ENCODE measurements at regions not wholly inside any gene's neighbourhood (a gene's known extent, or its start where the extent isn't known, plus 50 kb on each side); places are given as distances from the start of the nearest gene placed in this dataset.

DNA sequence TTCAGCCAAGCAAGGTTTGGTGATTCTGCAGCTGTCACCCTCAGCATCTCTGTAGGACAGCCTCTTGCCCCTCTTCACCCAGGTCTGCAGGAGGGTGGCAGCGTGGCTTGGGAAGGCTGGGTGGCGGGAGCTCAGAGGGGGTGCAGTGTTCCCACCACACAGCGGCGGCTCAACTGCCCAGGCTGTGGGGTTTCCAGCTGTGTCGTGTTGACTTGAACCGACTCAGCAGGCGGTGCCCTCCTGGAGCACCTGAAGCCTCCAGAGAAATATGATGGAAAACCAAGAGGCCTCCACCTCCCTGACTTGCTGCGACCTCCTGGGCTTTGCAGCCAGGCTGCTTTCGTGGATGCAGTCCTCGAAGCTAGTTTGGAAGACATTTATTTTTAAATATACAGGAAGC lies 68.0 kb upstream of the KLF6 start:
- DNase-seq = no peak

DNA sequence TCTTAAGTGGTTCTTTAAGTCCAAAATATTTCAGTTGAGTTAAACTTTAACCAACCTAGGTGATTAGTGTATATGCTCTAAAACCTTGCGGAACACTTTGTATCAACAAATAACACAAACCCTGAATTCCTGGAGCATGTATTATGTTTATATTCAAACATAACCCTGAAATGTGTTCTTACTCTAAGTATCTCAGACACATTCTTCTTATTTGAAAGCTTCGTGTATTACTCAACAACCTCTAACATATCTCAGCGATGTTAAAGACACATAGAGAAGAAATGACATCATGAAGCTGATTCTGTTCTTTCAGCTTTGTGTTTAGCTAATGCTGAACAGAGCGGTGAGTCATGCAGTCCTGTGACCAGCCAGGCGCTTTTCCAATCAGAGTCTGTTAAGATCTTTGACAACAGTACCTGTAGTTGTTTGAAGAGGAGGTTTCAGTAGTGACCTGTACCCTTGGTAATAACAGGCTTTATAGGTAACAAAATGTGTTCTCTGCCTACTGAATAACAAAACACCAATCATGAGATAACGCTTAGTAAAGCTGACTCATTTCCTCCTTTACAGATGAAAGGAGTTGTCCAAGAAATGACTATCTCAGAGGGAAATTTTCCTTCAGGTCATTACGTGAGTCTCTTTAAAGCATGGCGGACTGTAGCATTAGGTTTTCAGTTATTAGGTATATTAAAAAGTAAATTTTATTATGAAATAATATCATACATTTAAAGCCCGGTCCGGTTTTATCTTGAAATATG lies 67.3 kb upstream of the KLF6 start:
- no peak for DNase-seq

DNA sequence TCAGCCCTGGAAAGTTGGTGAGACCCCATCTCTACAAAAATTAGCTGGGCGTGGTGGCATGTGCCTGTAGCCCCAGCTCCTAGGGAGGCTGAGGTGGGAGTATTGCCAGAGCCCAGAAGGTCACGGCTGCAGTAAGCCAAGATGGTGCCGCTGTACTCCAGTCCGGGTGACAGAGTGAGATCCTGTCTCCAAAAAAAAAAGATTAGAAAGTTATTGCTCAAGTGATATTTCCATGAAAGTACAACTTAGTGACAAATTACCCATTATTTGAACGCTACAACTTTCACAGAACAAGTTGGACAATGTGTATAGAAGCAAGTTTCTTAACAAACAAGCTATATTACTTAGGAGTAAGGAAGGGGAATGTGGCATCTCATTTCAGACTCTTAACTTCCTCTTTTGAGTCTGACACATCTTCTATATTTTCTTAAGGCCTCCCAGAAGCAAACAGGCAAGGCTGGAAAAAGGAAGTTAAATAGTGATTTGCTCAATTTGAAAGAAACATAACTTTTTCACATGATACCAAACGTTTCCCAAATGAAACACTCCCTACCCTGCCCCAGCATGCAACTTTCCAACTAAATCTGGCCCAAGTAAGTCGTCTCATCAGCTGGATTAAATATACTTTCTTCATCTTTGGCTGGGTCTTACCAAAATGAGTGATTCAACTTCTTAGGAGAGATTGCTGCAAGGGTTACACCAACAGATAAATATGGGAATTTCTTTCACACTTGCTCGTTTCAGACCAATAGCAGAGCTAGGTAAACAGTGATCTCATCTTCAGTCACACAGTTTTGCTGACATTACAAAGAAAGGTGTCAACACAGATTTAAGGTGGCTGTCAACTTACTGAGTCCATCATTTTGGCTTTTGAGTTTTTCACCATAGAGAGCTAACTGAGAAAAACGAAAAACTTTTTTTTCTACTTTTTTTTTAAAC lies 66.3 kb upstream of the KLF6 start:
- DNase-seq = no peak

DNA sequence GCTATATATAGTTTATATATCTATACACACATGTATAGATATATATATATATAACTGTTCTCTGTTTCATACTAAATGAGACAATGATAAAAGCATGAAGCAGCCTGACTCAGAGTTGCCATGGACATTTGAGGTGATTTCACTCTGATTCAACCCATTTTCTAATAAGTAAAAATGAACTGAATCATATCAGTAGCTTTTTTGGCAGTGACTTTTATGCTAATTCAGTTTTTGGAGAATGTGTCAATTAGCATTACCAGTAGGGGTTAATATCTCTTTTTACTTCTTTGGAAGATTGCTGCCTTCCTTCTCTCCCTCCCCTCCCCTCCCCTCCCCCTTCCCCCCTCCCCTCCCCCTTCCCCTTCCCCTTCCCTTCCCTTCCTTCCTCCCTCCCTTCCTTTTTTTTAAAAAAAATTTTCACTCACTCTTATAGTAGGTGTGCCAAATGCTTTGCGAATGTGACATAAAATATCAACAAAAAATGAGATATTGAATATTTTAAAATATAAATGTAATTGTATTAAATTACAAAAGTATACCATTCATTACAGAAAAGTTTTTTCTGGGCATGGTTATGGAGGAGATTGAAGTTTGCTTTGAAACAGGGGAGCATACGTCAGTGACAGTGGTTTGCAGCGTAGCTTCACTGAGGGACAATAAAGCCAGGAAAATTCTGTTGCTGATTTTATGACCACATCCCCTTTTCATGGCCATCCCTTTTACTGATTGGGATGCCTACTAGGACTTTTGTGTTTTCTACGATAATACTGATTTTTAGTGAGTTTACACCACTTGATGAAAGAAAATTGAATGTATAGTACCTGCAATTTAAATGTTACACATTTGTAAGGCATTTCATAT lies 64.0 kb upstream of the KLF6 start:
- no peak for DNase-seq

DNA sequence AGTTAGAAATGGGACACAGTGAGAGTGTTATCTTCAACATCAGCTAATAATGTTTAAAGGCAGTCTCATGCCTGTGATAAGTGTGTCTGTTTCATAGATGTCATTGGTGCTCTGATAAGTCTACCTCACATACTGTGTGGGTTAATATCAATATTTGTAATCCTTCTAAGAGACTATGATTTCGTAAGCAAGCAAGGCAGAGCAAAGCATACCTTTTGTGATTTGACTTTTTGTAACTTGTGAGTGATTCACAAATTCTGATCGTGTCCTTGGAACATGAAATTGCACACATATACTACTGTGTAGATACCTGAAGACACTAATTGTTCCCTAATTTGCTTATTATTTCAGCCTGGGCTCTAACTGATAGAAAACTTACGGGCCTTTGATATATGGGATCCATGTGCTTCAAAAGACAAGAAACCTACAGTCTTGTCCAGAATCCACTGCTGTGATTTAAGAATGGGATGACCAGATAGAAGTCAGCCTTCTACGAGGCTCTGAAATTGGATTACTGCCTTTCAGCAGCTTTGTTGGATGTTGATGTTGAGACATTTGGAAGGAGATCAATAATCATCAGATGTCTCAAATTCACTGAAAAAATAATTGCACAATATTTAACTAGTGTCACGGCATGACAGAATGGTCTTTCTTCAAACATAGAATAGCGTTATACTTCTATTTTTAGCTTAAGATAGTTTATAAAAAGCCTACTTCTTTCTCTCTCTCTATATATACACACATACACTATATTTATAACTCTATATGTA lies 63.2 kb upstream of the KLF6 start:
- no peak for DNase-seq

DNA sequence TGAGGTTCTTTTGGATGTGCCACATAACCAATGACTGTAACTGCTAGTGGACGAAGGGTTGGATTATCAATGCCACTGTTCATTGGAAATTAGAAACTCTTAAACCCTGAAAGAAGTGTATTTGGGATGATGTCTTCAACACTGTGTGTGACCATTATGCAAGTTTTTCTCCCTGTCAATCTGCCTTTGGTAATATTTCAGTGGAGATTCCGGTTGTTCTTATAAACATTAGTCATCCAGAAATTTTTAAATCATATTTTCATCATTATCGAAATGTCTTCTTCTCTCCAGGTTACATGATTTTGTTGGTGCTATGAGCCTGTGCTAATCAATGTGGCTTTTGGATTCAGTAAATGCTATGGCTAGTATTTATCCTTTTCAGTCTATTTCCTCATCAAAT lies 61.7 kb upstream of the KLF6 start:
- no peak for DNase-seq

DNA sequence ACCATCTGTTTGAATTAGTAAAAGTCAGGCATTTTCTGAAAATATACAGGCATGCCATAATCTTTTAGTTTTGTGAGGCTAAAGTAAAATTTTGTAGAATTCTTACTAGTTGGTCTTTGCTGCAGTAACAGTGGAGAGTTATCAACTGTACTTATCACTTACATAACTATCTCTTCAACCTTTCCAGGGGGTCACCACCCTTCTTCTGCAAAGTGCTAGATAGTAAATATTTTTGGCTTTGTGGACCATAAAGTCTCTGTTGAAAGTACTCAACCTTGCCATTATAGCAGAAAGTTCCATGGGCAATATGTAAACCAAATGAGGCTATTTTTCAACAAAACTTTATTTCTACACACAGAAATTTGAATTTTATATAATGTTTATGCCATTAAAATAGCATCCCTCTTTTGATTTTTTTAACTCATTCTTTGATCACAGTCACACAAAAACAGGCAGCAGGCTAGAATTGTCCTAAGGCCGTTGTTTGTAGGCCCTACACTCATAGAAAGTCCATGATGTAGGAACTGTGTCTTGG lies 59.5 kb upstream of the KLF6 start:
- DNase-seq = no peak

DNA sequence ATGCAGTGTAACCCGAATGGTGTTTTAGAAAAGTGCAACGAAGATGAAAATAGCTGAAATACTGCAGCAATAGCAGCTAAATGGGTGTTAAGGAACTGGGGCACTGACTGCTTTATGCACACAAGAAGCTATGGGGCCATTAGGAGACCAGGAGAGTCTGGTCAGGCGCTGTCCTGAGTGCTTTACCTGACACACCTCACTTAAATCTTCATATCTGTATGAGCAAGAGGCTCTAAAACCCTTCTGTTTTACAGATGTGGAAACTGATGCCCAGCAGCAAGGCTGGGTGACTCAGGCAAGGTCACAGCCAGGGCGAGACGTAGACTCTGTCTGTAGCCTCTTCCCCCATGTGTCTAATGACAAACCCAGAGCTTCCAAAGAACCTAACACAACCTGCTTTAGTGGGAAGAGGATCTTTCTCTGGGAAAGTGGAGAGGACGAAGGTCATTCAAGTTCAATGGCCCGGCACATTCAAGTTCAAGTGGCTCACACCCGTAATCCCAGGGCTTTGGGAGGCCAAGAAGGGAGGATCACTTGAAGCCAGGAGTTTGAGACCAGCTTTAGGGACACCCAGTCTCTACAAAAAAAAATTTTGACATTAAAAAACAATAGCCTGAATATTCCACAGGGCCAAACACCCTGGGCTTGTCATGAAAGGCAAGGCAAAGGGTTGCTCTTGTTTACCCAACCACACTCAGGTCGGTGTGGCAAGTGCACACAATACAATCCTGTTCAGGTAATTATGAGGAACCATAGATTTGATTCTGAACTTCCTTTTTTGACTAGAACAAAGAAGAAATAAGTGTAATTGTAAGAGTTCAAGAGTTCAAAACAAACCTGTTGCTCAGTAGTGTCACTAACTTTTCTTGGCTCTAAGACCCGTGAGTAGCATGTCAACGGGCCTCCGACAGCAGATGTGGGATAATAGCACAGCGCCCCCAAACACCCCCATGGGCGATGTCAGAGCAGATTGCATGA lies 53.7 kb upstream of the KLF6 start:
- DNase-seq = no peak

DNA sequence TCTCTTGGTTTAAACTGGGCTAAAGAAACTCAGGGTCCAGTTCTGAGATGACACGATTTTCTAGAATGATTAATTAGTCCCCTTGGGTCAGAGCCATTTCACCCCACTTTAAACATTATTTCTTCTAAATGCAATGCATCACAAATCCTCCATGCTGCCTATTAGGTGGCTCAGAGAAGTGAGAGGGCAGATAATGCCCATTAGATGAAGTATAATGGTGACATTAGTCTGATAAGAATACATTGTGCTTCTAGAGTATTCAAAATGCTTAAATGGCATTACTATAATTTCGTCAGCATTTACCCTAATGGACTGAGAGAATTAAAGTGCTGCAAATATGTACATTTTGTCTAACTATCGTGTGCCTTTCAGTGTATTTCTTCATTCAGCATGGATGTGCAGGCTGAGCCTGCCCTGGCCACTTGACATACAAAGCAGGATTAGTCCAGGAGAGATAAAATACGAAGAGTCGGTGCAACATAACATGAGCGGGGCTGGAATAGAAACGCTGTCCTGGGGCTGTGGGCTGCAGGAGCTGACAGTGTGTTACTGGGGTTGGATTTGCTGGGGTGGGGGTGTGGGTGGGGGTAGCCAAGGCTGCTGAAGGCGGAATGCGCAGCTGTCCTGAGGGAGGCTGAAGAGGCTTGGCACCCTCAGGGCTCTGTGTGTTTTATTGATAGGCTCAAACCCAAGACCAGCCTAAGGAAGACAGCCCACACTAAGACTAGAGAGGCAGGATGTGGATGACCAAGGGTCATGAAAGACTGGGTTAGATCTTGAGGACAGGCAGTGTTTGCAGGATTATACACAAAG lies 52.8 kb upstream of the KLF6 start:
- no peak for DNase-seq

DNA sequence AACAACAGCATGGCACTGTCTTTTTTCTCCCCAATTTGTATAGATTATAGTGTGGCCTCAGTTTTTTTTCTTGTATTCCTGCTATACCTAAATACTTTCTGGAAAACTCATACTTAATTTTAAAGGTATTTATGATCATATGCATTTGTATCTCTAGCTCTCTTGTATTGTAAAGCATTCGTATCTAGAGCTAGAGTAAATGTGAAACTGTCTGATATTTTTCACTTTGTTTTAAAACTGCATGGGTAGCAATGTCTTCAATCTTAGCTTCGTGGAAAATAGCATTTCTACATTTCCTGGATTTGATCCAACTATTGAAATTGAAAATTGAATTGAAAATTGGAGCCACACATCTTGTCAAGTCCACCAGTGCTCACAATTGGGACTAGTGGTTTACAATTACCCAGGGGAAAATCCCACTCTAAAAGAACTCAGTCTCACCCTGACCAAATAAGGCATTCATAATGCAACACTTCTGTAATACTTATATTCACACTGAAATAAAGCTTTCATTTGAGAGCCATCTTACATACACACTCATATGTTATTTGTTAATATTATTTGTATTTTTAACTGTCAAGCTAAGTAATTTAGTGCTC lies 51.3 kb upstream of the KLF6 start:
- no peak for DNase-seq

DNA sequence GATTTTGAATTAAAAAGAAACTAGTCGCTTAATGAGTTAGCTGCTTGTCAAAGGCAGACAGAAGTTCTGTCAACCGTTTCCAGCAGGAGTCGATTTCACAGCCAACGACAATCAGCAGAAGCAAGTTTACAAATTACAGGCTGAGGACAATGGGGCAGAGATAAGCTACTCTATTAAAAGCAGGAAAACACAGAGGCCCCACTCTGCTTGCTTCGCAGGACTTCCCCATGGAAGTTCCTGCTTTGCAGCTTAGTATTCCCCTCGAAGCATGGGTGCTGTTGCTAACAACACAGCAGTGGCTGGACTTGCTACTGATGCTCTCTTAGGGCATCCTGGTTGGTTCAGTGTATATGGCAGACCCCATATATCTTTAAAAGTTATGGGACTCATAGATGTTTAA lies 50.8 kb upstream of the KLF6 start:
- no peak for DNase-seq

DNA sequence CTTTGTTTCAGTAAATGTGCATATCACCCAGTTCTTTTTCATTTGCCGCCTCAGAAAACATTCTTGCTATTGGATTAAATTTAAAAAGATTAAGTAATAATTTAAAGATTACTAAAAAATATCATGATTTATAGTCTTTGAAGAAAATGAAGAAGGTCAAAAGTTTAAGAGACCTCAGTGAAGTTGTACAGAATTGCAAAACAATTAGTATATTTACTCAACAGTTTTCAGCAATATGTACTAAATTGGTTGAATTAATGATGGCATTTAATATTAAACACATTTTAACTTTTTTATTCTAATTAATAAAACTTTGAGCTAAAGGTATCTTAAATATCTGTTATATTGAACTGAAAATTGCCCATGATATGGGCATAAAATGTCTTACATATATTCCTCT lies 49.9 kb upstream of the KLF6 start:
- no peak for DNase-seq
